IgD-negative memory B cell (primary cell): ENCODE measurements at regions not wholly inside any gene's neighbourhood (a gene's known extent, or its start where the extent isn't known, plus 50 kb on each side); places are given as distances from the start of the nearest gene placed in this dataset.

Experiments used
- H3K27ac Mint-ChIP-seq, 3 donors: one replicate each; pipeline ENCODE4 v1.8.0; 2020 to 2022; ENCODE audit warnings: mild to moderate bottlenecking in 3 of 3, mixed read lengths in 3 of 3, moderate library complexity in 1 of 3
- H3K27me3 Mint-ChIP-seq: one replicate; pipeline ENCODE4 v1.8.0; 2021; ENCODE audit warnings: mixed read lengths
- H3K36me3 Mint-ChIP-seq: one replicate; pipeline ENCODE4 v1.8.0; 2020; ENCODE audit warnings: mild to moderate bottlenecking, mixed read lengths
- H3K4me1 Mint-ChIP-seq, 3 donors: one replicate each; pipeline ENCODE4 v1.8.0; 2020 to 2022; ENCODE audit warnings: mixed read lengths in 3 of 3, mild to moderate bottlenecking in 1 of 3
- H3K4me3 Mint-ChIP-seq, 4 donors: one replicate each; pipeline ENCODE4 v1.8.0; 2020 to 2022; ENCODE audit warnings: mild to moderate bottlenecking in 4 of 4, mixed read lengths in 4 of 4, moderate library complexity in 3 of 4
- H3K9me3 Mint-ChIP-seq, 3 donors: one replicate each; pipeline ENCODE4 v1.8.0; 2020 to 2021; ENCODE audit warnings: mixed read lengths in 3 of 3, mild to moderate bottlenecking in 1 of 3

- Mint-ChIP-seq H3K9me3 (peaks cover 0 to 2% (median 0%) of the 10 kb centered on the region in 3 donors), H3K27me3 (peaks cover 7% of the 10 kb centered on the region), H3K4me1 (no peaks in the 10 kb centered on the region), H3K27ac (no peak overlapping the region), H3K4me3 (no peak overlapping the region), H3K36me3 (no peaks in the 10 kb centered on the region)
Observed at GRCh38 chr2:19571773-19572172, 213.3 kb upstream of the OSR1 start.

GRCh38 chr2:19569300-19569791, 210.9 kb upstream of the OSR1 start:
- H3K27ac Mint-ChIP-seq: no peak overlapping the region
- no peaks in the 10 kb centered on the region for H3K4me1 Mint-ChIP-seq
- H3K4me3 Mint-ChIP-seq: no peak overlapping the region
- peaks cover 0 to 2% (median 0%) of the 10 kb centered on the region in 3 donors for H3K9me3 Mint-ChIP-seq
- H3K36me3 Mint-ChIP-seq: no peaks in the 10 kb centered on the region
- peaks cover 7% of the 10 kb centered on the region for H3K27me3 Mint-ChIP-seq

- H3K27ac Mint-ChIP-seq: no peak overlapping the region
- peaks cover 0 to 2% (median 0%) of the 10 kb centered on the region in 3 donors for H3K9me3 Mint-ChIP-seq
- no peaks in the 10 kb centered on the region for H3K4me1 Mint-ChIP-seq
- H3K36me3 Mint-ChIP-seq: no peaks in the 10 kb centered on the region
- H3K4me3 Mint-ChIP-seq: no peak overlapping the region
- H3K27me3 Mint-ChIP-seq: peaks cover 7% of the 10 kb centered on the region
Observed at GRCh38 chr2:19568809-19569208, 210.4 kb upstream of the OSR1 start.

- Mint-ChIP-seq H3K27ac (no peak overlapping the region), H3K4me3 (no peak overlapping the region), H3K27me3 (no peaks in the 10 kb centered on the region), H3K4me1 (no peaks in the 10 kb centered on the region), H3K9me3 (no peaks in the 10 kb centered on the region), H3K36me3 (no peaks in the 10 kb centered on the region)
Observed at GRCh38 chr2:19560785-19561184, 202.4 kb upstream of the OSR1 start.

GRCh38 chr2:19559596-19560240, 201.3 kb upstream of the OSR1 start:
- H3K4me3 Mint-ChIP-seq: no peak overlapping the region
- no peaks in the 10 kb centered on the region for H3K36me3 Mint-ChIP-seq
- no peaks in the 10 kb centered on the region for H3K27me3 Mint-ChIP-seq
- H3K27ac Mint-ChIP-seq: no peak overlapping the region
- H3K9me3 Mint-ChIP-seq: no peaks in the 10 kb centered on the region
- no peaks in the 10 kb centered on the region for H3K4me1 Mint-ChIP-seq

- Mint-ChIP-seq H3K4me1 (no peaks in the 10 kb centered on the region), H3K27ac (no peak overlapping the region), H3K36me3 (no peaks in the 10 kb centered on the region), H3K4me3 (no peak overlapping the region), H3K27me3 (no peaks in the 10 kb centered on the region), H3K9me3 (no peaks in the 10 kb centered on the region)
Observed at GRCh38 chr2:19556648-19557047, 198.2 kb upstream of the OSR1 start.

- Mint-ChIP-seq H3K36me3 (no peaks in the 10 kb centered on the region), H3K4me1 (no peaks in the 10 kb centered on the region)
Observed at GRCh38 chr2:19554520-19554919, 196.1 kb upstream of the OSR1 start.

GRCh38 chr2:19552270-19552669, 193.8 kb upstream of the OSR1 start:
- no peak overlapping the region for H3K4me3 Mint-ChIP-seq
- no peak overlapping the region for H3K27ac Mint-ChIP-seq
- no peaks in the 10 kb centered on the region for H3K36me3 Mint-ChIP-seq
- H3K27me3 Mint-ChIP-seq: peaks cover 8% of the 10 kb centered on the region
- no peaks in the 10 kb centered on the region for H3K4me1 Mint-ChIP-seq
- no peaks in the 10 kb centered on the region for H3K9me3 Mint-ChIP-seq

More at GRCh38 chr2:19554520-19554919, 196.1 kb upstream of the OSR1 start:
- Mint-ChIP-seq H3K27ac (no peak overlapping the region), H3K27me3 (peaks cover 5% of the 10 kb centered on the region), H3K9me3 (no peaks in the 10 kb centered on the region), H3K4me3 (no peak overlapping the region)

- no peaks in the 10 kb centered on the region for H3K4me1 Mint-ChIP-seq
- H3K36me3 Mint-ChIP-seq: no peaks in the 10 kb centered on the region
- H3K4me3 Mint-ChIP-seq: no peak overlapping the region
- no peak overlapping the region for H3K27ac Mint-ChIP-seq
- H3K27me3 Mint-ChIP-seq: peaks cover 8% of the 10 kb centered on the region
- H3K9me3 Mint-ChIP-seq: no peaks in the 10 kb centered on the region
Observed at GRCh38 chr2:19550750-19551149, 192.3 kb upstream of the OSR1 start.

- Mint-ChIP-seq H3K4me1 (no peaks in the 10 kb centered on the region), H3K27me3 (peaks cover 8% of the 10 kb centered on the region), H3K4me3 (no peak overlapping the region), H3K27ac (no peak overlapping the region), H3K9me3 (peaks cover 0 to 6% (median 0%) of the 10 kb centered on the region in 3 donors), H3K36me3 (no peaks in the 10 kb centered on the region)
Observed at GRCh38 chr2:19549821-19550220, 191.4 kb upstream of the OSR1 start.

- H3K27me3 Mint-ChIP-seq: peaks cover 8% of the 10 kb centered on the region
- peaks cover 0 to 6% (median 0%) of the 10 kb centered on the region in 3 donors for H3K9me3 Mint-ChIP-seq
- H3K4me3 Mint-ChIP-seq: no peak overlapping the region
- no peaks in the 10 kb centered on the region for H3K4me1 Mint-ChIP-seq
- H3K36me3 Mint-ChIP-seq: no peaks in the 10 kb centered on the region
- no peak overlapping the region for H3K27ac Mint-ChIP-seq
Observed at GRCh38 chr2:19548116-19548515, 189.7 kb upstream of the OSR1 start.

GRCh38 chr2:19547321-19547720, 188.9 kb upstream of the OSR1 start:
- Mint-ChIP-seq H3K36me3 (no peaks in the 10 kb centered on the region), H3K4me1 (no peaks in the 10 kb centered on the region), H3K4me3 (no peak overlapping the region), H3K27ac (no peak overlapping the region), H3K9me3 (peaks cover 0 to 6% (median 0%) of the 10 kb centered on the region in 3 donors), H3K27me3 (peaks cover 8% of the 10 kb centered on the region)

GRCh38 chr2:19545507-19545906, 187.1 kb upstream of the OSR1 start:
- Mint-ChIP-seq H3K4me3 (no peak overlapping the region), H3K27me3 (peaks cover 5% of the 10 kb centered on the region), H3K9me3 (peaks cover 0 to 6% (median 0%) of the 10 kb centered on the region in 3 donors), H3K4me1 (no peaks in the 10 kb centered on the region), H3K27ac (no peak overlapping the region), H3K36me3 (no peaks in the 10 kb centered on the region)

- Mint-ChIP-seq H3K4me1 (no peaks in the 10 kb centered on the region), H3K4me3 (no peak overlapping the region), H3K27ac (no peak overlapping the region), H3K36me3 (no peaks in the 10 kb centered on the region), H3K27me3 (no peaks in the 10 kb centered on the region), H3K9me3 (peaks cover 0 to 6% (median 0%) of the 10 kb centered on the region in 3 donors)
Observed at GRCh38 chr2:19543663-19544383, 185.4 kb upstream of the OSR1 start.

GRCh38 chr2:19542796-19543662, 184.6 kb upstream of the OSR1 start:
- H3K27me3 Mint-ChIP-seq: no peaks in the 10 kb centered on the region
- no peak overlapping the region for H3K4me3 Mint-ChIP-seq
- no peak overlapping the region for H3K27ac Mint-ChIP-seq
- no peaks in the 10 kb centered on the region for H3K4me1 Mint-ChIP-seq
- peaks cover 0 to 6% (median 0%) of the 10 kb centered on the region in 3 donors for H3K9me3 Mint-ChIP-seq
- H3K36me3 Mint-ChIP-seq: no peaks in the 10 kb centered on the region
